ENCODE measurements at regions not wholly inside any gene's neighbourhood (a gene's known extent, or its start where the extent isn't known, plus 50 kb on each side); places are given as distances from the start of the nearest gene placed in this dataset.
"Not testable (repeated sequence)": the region's sequence is repeated elsewhere in the genome, so short reads cannot be mapped to it uniquely, and the experiment has no call there.

DNA sequence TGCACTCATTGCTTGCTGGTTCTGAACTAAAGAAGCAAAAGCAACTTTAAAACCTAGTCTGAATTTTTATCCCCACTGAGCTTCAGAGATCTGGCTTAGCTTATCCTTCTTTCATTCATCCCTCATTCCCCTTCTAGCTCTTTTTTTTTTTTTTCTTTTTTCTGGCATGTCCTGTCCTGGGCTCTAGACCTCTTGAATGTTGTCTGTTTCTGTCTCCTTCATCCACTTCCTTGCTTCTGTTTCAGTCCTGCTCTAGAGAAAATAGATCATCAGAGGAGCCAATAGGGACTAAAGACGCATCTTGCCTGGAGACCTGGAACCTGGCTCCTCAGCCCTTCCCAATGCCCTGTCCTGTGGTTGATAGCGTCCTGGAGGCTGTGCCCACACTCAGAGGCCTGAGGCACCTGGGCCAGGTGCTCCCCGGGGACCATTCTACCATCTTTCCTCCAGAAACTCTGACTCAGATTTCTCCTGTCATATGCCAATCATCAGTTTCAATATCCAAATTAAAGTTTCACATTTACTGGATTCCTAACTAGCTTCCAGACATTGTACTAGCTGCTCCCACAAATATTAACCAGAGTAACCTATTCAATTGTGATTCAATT, 115.7 kb upstream of the GATB start:
- no peak for DNase-seq (ENCODE audit: low read depth in 2 of 3, low spot score in 2 of 3)

DNA sequence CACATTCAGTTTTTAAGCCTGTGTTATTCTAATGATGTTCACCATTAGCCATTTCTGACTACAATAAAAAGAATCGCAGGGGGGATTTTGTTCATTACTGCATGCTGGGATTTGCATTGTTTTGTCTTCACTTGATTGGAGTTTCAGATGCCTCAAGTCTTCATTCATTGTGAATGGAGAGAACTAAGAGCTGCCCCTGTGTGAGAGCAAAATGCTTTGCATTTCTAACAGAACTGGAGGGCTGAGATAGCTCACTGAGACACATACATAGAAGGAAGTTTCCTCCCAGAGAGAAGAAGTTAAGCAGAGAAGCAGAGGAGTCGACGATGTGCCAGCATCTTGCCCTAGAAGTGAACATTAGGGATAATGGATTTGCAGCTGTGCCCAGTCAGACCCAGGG, 113.5 kb upstream of the GATB start:
- no peak for DNase-seq (ENCODE audit: low read depth in 2 of 3, low spot score in 2 of 3)

DNA sequence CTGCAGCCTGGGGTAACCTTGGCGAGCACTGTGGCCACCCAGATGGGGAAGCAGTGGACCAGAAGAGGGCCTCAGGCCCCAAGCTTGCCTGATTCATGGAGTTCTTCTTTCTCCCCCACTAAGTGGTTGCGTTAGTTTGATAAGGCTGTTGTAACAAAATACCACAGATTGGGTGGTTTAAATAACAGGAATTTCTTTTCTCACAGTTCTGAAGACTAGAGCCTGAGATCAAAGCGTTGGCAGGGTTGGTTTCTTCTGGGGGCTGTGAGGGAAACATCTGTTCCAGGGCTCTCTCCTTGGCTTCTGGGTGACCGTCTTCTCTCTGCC, 105.7 kb upstream of the GATB start:
- no peak for DNase-seq (ENCODE audit: low read depth in 2 of 3, low spot score in 2 of 3)

DNA sequence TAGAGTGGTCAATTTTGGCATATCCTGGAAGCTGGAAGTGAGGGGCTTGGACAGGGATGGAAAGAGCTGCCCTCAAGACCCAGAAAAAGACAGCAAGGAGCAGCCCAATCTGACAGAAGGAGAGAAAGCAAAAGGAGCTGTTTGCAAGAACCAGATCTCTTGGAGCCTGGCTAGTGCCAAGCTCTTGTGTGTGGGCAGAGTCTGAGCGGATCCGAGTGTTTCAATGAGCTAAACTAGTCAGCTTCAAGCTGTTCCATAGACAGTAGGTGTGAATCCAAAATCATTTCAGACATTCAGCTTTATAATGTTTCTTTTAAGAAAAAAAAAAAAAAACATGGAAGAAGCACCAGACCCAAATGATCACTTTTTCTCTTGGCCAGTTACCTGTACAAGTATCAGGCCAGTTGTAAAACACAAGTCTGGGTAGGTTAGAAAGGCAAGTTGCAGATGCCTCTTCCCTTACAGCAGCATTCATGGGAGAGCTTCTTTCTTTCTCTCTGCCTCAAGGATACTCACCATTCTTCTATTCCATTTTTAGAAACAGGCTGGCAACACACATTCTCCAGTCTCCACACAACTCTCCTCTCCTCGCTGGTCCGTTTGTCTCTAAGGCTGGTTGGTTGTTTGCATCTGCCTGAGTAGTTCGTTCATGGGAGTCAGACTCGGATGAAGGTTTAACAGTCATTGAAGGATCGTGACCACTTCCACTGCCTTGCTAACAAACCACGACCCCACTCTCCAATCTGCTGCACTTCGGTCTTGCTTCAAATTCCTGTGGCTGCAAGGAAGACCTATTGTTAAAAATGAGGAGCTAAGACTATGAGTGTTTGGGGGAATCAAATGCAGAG, 105.2 kb upstream of the GATB start:
- DNase-seq (ENCODE audit: low read depth in 2 of 3, low spot score in 2 of 3): no peak

DNA sequence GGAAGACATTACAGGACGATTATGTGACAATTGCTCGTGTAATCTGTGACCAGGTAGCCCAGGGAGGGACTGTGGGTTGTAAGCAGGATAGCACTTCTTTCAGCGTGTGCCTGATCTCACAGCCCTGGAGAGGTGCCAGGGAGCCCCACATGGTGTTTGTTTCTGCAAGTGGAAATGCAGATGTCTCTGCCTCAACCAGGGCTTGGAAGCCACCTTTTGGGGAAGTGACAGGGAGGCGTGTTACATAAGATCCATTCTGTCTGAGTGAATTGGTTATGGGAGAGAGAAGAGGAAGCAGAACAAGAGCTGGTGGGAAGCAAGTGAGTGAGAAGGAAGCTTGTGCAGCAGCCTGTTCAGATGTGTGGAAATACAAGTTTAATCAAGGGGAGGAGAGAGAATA, 104.5 kb upstream of the GATB start:
- DNase-seq (ENCODE audit: low read depth in 2 of 3, low spot score in 2 of 3): peak in 2 of 3 donors; percentile 41 to 71

DNA sequence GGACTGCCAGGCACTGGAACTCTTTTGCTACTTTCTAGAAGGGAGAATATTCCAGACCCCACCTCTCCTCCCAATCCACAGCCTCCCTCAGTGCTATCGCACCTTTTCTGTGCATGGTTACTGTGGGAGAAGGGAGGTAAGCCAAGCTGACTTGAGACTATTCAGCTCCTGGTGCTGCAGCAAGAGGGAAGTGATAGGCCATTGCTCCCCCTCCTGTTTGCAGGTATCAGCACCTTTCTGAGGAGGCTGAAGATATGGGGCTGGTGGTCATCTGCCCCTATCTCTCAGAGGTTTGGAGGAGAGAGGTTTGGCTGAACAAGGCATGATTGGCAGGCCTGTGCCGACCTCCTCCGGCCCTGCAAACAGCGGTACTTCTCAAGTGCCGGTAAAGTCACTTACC, 103.3 kb upstream of the GATB start:
- no peak for DNase-seq (ENCODE audit: low read depth in 2 of 3, low spot score in 2 of 3)

DNA sequence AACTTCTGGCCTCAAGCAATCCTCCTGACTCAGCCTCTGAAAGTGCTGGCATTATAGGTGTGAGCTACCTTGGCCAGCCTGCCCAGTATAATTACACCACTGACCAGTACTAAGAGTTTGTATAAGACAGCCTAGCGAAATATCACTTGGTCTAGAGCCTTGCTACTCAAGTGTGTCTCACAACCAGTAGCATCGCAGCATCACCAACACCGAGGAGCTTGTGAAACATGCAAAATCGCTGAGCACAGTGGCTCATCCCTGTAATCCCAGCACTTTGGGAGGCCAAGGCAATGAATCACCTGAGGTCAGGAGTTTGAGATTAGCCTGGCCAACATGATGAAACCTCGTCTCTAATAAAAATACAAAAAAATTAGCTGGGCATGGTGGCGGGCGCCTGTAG, 102.0 kb upstream of the GATB start:
- no peak for DNase-seq (ENCODE audit: low read depth in 2 of 3, low spot score in 2 of 3)

DNA sequence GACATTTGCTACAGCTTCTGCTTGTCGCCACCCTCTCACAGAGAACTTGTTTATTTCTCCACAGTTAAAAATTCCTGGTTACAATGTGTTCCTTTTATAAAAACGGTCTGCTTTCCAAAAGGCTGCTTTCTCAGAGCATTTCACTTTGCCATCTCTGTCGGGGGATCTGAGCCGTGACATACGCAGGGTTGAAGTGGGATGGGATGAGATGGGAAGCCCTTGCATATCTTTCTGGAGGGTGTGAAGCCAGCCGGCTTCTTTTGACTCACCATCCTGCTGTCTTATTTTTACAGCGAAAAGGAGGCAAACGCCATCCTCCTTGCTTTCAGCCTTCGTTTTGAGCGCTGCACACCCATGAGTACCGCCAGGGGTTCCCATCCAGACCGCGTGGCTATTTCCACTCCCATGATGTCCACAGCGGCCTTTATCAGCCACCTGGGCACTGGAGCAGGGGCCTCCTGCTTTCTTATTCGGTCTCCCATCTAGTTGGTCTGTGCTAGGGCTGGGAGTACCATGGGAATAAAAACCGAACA, 99.8 kb upstream of the GATB start:
- DNase-seq (ENCODE audit: low read depth in 2 of 3, low spot score in 2 of 3): no peak

DNA sequence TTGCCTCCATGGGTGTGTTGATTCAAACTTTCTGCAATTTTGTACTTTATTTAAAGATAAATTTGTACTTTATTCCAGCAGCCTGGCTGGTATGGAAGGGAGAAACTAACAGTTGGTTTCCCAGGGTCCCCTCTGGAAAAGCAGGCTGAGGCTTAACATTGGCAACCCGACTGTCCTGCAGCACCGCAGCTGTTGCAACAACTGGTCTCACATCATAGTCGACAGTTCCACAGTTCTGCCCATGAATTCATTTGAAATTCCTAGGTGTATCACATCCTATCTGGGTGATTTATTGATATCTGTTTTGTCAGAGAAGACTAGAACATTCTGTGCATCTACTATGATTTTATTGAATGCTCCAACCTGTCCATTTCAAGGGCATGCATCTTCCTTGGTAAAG, 98.8 kb upstream of the GATB start:
- DNase-seq (ENCODE audit: low read depth in 2 of 3, low spot score in 2 of 3): no peak

DNA sequence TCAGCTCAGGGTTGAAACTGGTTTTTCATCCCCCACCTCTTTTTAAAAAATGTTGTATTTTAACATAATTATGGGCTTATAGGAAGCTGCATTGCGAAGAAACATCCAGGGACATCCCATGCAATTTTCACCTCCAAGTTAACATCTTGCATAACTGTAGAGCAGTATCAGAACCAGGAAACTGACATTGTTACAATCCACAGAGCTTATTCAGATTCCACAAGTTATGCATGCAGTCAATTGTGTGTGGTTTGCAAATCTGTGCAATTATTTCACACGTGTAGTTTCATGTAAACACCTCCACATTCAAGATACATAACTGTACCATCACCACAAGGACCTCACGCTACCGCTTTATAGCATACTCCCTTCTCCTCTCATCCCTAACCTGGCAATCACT, 97.5 kb upstream of the GATB start:
- no peak for DNase-seq (ENCODE audit: low read depth in 2 of 3, low spot score in 2 of 3)

DNA sequence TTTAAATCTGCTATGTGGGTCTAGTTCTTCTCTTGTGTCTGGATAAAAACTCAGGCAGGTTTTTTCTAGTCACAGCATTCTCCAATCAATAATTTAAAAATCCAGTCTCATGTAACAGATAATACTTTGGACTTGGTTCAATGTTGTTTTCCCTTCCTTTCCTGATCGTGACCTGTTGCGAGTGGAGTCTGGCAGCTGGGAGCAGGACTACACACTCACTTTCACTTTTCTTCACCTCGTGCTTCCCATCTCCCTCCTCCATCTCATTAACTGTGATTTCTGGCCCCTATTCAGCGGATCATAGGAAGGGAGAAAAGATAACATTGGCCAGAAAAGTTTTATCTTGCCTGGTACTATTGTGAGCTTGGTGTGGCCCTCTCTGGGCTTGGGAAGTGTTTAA, 96.6 kb upstream of the GATB start:
- no peak for DNase-seq (ENCODE audit: low read depth in 2 of 3, low spot score in 2 of 3)

DNA sequence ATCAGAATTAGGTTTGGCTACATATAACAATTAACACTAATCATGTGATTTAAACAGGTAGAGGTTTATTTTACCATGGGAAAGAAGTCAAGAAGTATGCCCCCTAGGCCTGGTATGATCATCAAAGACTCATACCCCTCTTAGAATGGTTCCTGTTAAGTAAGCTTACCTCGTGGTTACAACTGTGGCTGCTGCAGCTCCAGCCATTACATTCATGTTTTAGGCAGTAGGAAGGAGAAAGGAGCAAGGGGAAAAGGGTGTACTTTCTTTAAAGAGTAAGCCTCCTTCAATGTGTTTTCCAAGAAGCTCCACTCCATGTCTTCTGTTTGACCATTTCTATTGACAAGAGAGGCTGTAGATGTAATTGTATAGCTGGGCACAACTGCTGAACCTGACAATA, 94.9 kb upstream of the GATB start:
- DNase-seq (ENCODE audit: low read depth in 2 of 3, low spot score in 2 of 3): no peak

DNA sequence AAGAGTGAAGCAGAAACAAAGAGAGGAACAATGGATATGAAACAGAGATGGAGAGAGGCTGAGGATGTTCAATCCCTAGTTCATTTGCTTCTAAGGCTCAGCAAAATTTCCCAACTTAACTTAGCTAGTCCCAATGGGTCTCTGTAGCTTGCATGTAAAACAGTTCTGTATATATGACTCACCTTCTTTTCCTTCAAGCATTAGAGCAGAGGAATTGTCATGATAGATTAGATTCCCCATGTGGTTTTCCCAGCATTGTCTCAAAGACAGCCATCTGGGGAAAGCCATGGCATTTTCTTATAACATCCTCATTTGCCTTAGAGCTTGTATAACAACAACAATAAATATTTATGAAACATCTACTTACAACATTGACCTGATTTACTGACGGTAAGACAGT, 93.9 kb upstream of the GATB start:
- no peak for DNase-seq (ENCODE audit: low read depth in 2 of 3, low spot score in 2 of 3)

DNA sequence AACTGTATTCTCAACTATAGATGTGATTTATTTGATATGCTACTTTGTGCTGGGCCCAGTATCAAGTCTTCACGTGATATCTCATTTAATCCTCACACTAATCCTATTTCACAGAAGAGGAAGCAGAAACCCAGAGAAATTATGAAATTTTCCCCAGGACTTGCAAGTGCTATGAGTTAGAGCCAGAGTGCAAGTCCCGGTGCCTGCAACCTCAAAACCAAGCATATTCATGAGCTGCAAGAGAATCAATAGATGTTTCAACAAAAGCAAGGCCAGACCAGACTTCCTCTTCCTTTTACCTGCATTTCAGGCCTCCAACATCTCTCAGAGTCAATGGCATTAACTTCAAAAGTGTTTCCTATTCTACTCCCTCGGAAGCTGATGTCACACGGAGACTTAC, 92.2 kb upstream of the GATB start:
- no peak for DNase-seq (ENCODE audit: low read depth in 2 of 3, low spot score in 2 of 3)

DNA sequence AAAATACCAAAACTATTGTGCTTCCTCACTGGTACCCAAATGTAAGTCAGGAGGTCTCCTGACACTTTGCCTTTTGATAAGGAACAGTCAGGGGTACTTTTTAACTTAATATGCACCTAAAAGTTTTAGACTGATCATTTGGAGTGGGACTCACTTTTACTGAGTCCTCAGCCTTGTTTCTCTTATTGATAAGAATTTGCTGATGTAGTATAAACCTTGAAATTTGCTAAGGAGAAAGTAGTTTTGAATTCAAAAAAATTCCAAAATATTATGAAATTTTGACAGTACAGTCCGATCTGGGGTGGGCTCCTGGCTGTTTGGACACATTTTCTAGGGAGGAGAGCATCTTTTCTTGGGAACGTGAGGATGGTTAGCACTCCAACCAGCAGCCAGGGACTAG, 91.4 kb upstream of the GATB start:
- DNase-seq (ENCODE audit: low read depth in 2 of 3, low spot score in 2 of 3): no peak

DNA sequence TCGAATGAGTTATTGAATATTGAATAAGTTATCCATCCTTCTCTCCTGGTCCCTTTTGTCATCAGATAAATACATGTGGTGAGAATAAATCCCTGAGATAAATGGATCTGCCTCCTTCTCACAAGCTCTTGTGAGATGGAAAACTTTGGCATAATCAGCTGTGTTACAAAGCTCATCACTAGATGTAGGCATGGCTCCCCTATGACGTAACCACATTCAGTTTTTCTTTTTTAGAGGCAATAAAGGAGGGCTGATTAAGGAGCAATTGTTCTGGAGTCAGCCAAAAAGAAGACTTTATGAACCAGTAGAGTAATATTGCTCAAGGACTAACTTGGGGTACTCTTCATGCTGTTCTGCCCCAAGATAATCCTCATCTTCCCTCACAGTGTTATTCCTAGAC, 90.5 kb upstream of the GATB start:
- DNase-seq (ENCODE audit: low read depth in 2 of 3, low spot score in 2 of 3): no peak

DNA sequence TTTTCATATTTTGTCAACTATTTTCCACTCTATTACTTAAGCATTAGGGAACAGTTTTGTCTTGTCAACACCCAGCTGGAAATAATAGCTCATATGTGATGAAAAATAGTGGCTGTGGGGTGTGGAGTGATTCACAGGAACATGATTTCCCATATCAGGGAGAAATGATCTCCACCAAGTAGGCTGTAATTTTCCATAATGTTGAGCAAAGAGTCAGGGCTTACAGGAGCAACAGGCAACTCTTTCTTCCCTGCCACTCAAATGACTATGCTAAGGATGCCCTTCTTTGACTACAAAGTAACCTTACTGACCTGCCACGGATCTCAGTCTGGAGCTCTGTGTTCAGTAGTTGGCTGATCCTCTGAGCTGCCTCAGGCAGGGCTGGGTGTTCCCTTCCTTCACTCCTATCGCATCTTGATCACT, 90.0 kb upstream of the GATB start:
- DNase-seq (ENCODE audit: low read depth in 2 of 3, low spot score in 2 of 3): no peak

DNA sequence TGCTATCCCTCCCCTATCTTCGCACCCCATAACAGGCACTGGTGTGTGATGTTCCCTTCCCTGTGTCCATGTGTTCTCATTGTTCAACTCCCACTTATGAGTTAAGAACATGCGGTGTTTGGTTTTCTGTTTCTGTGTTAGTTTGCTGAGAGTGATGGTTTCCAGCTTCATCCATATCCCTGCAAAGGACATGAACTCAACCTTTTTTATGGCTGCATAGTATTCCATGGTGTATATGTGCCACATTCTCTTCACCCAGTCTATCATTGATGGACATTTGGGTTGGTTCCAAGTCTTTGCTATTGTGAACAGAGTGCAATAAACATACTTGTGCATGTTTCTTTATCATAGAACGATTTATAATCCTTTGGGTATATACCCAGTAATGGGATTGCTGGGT, 84.7 kb upstream of the GATB start:
- not testable (repeated sequence) for DNase-seq (ENCODE audit: low read depth in 2 of 3, low spot score in 2 of 3)

DNA sequence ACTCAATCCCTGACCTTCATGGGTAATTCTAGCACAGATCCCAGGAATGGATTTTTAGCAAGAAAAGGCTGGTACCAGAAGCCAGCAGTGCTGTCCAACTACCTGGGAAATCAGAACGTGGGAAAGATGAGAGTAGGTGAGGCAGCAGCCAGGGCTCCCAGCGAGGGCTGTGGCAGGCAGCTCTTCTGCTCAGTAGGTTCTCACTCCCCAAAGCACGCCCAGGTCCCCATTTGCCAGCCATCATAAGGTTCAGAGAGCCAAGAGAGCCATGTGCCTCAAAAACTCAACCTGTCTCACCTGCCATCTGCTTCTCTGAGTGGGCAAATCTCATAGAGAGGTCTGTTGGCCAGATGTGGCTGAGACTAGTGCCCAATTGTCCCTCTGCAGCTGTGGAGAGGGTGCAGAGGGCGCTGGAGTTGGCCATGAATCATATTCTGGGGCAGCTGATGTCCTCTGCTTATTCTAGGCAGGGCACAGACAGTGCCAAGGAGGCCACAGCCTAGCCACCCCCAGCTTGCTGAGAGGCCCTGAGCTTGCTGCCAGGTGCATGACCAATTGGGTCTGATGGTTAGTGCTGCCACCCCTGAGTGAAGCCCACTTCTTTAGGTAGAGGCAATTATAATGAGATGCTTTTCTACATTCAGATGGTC, 81.7 kb upstream of the GATB start:
- DNase-seq (ENCODE audit: low read depth in 2 of 3, low spot score in 2 of 3): no peak

DNA sequence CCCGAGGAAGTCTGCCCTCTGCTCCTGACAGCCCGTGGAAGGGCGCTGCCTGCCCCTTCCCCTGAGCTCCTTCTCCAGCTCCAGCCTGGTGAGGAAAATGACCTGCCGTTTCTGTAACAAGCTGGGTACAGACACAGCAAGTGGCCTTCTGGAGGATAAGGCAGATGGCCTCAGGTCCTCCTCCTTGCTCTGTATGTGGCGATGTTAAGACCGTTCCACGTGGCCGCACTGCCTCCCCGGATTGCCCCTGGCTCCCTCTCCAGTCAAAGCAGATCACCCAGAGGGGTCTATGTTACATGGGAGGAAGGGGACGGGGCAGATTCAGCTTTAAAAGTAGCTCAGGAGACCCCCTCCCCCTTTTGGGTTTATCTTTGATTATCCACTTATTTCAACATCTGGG, 80.3 kb upstream of the GATB start:
- no peak for DNase-seq (ENCODE audit: low read depth in 2 of 3, low spot score in 2 of 3)

DNA sequence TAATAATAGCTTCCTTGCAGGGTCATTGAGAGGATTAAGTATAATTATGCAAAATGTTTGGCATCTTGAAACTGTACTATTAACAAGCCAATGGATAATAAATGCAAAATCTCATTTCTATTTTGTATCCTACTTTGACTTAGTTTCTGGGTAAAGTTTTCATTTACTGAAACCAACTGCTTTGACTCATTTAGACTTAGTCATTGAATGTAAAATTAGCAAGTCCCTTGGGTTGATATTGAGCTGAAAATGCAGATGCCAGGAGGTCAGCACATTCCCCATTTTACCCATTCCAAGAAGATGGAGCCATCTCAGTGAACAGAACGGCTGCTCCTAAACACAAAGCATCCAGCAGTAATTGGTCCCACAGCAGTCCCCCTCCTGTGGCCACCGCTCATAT, 74.7 kb upstream of the GATB start:
- DNase-seq (ENCODE audit: low read depth in 2 of 3, low spot score in 2 of 3): no peak

DNA sequence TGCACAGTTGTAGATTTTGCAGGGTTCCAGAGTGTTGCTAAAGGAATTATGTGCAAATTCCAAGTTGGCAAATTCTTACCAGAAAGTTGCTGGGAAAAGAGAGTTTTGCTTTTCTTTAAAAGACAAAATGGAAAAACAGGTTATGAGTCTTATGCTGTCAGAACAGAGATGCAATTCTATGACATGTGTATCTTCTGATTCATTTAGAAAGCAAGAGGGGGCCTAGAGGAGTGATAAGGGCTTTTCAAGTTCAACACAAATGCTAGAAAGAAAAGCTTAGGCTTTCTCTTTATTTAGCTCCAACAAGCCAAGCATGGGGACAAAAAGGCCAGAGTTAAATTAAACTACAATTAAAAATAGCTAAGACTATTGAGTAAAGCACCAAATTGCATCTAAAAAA, 72.4 kb upstream of the GATB start:
- no peak for DNase-seq (ENCODE audit: low read depth in 2 of 3, low spot score in 2 of 3)

All from hematopoietic multipotent progenitor cell (in vitro differentiated cells).